Mammary epithelial cell (primary cell): ENCODE measurements at regions not wholly inside any gene's neighbourhood (a gene's known extent, or its start where the extent isn't known, plus 50 kb on each side); places are given as distances from the start of the nearest gene placed in this dataset.

Experiments
- CTCF ChIP-seq, 2 donors: IDR thresholded peaks in 1 of 2; conservative IDR thresholded peaks in 1 of 2; 2 replicates each; pipeline ENCODE4 v1.5.1; 2011 to 2012; ENCODE audit warnings: inconsistent platforms in 2 of 2, low read length in 2 of 2, mild to moderate bottlenecking in 2 of 2, control low read depth in 1 of 2, low read depth in 1 of 2; ENCODE audit not compliant: insufficient read depth in 1 of 2; ENCODE audit errors: extremely low read depth in 1 of 2
- EZH2 ChIP-seq: IDR thresholded peaks from 2 replicates; pipeline ENCODE4 v1.6.1; 2012; ENCODE audit warnings: low read length, inconsistent platforms, borderline replicate concordance

DNA sequence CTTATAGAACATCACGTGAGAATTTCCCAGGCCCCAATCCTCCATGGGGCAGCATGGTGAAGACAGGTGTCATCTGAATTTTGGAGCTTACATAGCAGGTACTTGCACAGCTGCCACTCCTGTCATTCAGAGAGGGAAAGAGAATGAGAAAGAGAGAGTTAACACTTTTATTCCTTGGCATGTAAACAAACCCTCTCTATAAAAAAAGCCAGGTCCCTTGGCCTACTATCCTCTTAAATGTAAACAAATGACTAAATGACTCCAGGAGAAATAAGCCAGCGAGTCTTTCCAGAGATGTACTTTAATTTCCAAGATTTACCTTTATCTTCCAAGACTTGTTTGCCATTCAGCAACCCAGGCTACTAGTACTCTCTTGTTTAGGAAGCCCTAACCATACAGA, 195.3 kb upstream of the HTR2A start:
- TF ChIP-seq CTCF (conservative IDR thresholded peaks at IDR 0.05 in 1 of 2, IDR thresholded peaks at IDR 0.05 in 1 of 2; ENCODE audit: extremely low read depth in 1 of 2, insufficient read depth in 1 of 2, low read depth in 1 of 2, low read length in 2 of 2) (no peak), EZH2 (no peak)
